ENCODE measurements at regions not wholly inside any gene's neighbourhood (a gene's known extent, or its start where the extent isn't known, plus 50 kb on each side); places are given as distances from the start of the nearest gene placed in this dataset.

GRCh38 chr3:25289156-25289555 lies 138.9 kb upstream of the RARB start:
- H3K4me3 ChIP-seq (ENCODE audit: low read depth, low read length), result no peak overlapping the region
- TF ChIP-seq, protein P1, sequence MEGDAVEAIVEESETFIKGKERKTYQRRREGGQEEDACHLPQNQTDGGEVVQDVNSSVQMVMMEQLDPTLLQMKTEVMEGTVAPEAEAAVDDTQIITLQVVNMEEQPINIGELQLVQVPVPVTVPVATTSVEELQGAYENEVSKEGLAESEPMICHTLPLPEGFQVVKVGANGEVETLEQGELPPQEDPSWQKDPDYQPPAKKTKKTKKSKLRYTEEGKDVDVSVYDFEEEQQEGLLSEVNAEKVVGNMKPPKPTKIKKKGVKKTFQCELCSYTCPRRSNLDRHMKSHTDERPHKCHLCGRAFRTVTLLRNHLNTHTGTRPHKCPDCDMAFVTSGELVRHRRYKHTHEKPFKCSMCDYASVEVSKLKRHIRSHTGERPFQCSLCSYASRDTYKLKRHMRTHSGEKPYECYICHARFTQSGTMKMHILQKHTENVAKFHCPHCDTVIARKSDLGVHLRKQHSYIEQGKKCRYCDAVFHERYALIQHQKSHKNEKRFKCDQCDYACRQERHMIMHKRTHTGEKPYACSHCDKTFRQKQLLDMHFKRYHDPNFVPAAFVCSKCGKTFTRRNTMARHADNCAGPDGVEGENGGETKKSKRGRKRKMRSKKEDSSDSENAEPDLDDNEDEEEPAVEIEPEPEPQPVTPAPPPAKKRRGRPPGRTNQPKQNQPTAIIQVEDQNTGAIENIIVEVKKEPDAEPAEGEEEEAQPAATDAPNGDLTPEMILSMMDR (IDR thresholded peaks at IDR 0.05; ENCODE audit: low read depth, low read length), result no peak

- TF ChIP-seq, protein P1 (IDR thresholded peaks at IDR 0.05; ENCODE audit: low read depth, low read length), result no peak
- H3K4me3 ChIP-seq (ENCODE audit: low read depth, low read length), result no peak overlapping the region
Measured at GRCh38 chr3:25289663-25290062, 138.4 kb upstream of the RARB start.

DNA sequence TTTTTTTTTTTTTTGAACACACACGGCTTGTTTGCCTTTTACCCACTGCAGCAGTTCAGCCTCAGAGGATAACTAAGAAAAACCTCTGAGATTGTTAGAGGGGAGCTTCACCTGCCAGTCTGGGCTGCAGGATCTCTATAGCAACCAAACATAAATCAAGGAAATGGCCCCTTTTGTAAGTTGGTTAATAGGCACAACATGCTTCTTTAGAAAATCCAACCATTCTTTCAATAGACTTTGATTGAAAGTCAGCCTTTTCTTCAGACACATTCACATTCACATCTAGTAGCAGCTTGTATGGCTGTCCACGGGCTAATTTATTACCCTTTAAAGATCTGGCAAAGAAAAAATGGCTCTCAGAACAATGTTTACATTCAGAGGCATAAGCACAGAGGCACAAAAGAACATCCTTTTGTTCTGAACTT lies 136.6 kb upstream of the RARB start:
- no peak overlapping the region for H3K4me3 ChIP-seq (ENCODE audit: low read depth, low read length)

DNA sequence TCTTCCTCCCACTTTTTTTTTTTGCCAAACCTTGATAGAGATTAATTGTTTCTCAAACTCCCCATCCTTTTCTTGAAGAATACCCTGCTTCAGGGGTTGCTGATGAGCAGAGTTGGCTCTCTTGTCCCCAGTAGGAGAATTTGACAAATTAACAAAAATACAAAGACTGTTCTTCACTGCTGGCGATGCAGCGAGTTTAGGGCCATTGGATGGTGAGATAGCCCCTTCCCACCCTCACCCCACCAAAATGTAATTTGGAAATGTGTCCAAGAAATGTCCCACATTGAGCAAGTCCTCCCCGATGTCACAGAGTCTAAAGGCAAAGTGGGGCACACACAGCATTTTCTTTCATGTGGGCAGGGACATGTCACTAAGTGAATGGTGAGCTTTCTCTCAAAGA lies 136.0 kb upstream of the RARB start:
- H3K4me3 ChIP-seq (ENCODE audit: low read depth, low read length), result no peak overlapping the region
- TF ChIP-seq, protein P1 (IDR thresholded peaks at IDR 0.05; ENCODE audit: low read depth, low read length), result no peak

More for the DNA sequence above, 136.6 kb upstream of the RARB start:
- TF ChIP-seq, protein P1 (IDR thresholded peaks at IDR 0.05; ENCODE audit: low read depth, low read length), result no peak

- TF ChIP-seq, protein P1 (IDR thresholded peaks at IDR 0.05; ENCODE audit: low read depth, low read length), result no peak
Measured at GRCh38 chr3:25292595-25292994, 135.5 kb upstream of the RARB start.

DNA sequence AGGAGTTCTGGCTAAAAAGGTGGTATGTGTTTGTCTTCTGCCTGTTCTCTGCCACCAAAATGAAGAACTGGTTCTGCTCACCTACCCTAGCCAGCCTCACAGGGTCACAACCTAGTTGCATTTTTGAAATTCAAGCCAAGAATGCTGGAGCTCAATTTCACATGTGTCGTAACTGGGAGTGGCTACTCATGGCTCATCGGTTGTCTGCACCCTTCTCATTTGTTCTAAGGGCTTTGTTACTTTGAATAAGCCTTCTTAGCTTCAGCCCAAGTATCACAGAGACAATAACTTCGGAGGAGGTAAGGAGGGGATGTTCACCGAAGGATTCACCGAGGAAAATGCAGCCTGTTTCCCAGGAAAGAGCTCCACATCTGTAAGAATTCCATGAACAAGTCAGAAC lies 134.3 kb upstream of the RARB start:
- no peak overlapping the region for H3K4me3 ChIP-seq (ENCODE audit: low read depth, low read length)
- TF ChIP-seq, protein P1 (IDR thresholded peaks at IDR 0.05; ENCODE audit: low read depth, low read length), result no peak

More at GRCh38 chr3:25292595-25292994, 135.5 kb upstream of the RARB start:
- H3K4me3 ChIP-seq (ENCODE audit: low read depth, low read length), result no peak overlapping the region

DNA sequence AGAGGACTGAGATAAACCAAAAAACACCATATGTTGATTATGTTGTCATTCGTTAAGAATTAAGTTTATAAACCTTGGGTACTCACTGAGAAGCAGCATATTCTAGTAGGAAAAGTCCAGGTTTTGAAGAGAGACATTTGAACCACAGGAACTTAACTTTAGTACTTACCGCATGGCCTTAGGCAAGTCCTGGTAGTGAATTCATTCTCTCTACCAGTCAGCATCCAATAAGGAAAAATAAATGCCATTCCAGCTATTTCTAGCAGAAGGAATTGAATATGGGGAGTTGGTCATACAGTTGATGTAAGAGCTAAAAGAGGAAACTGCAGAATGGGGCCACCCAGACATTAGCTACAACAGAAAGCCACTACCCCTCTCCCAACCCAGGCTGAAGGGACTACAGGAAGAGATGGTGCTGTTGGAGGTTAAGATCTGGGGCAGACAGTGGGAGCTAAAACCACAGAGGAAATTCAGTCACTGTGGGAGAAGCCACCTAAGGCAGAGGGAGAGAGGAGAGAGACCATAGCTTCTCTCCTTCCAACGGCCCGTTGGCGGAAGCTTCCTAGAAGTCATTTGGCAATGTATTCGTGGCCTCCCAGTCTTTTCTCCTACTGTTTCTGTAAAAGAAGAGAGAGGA lies 133.8 kb upstream of the RARB start:
- TF ChIP-seq, protein P1 (IDR thresholded peaks at IDR 0.05; ENCODE audit: low read depth, low read length), result no peak

More for the DNA sequence above, 133.8 kb upstream of the RARB start:
- H3K4me3 ChIP-seq (ENCODE audit: low read depth, low read length), result no peak overlapping the region

Data from WI38 (cell line).